ENCODE measurements at regions not wholly inside any gene's neighbourhood (a gene's known extent, or its start where the extent isn't known, plus 50 kb on each side); places are given as distances from the start of the nearest gene placed in this dataset.

GRCh38 chr10:123564631-123565030 lies 101.5 kb upstream of the GPR26 start:
- no peaks in the 10 kb centered on the region for H3K9me3 ChIP-seq (ENCODE audit: control insufficient read depth, insufficient read depth, low read depth, low read length)
- no peaks in the 10 kb centered on the region for H3K36me3 ChIP-seq (ENCODE audit: control insufficient read depth in 2 of 2, insufficient read depth in 1 of 2, low read length in 2 of 2)
- no peak for TF ChIP-seq ZNF488 (tag by site-specific recombination; IDR thresholded peaks at IDR 0.05)
- TF ChIP-seq GLIS1 (tag by site-specific recombination; IDR thresholded peaks at IDR 0.05) = no peak
- TF ChIP-seq ZNF140 (tag by site-specific recombination; IDR thresholded peaks at IDR 0.05) = no peak
- no peak for TF ChIP-seq ZNF24 (tag by site-specific recombination; IDR thresholded peaks at IDR 0.05)
- TF ChIP-seq ZNF18 (tag by site-specific recombination; IDR thresholded peaks at IDR 0.05) = no peak
- POLR2A ChIA-PET = no interaction called here
- H3K27ac ChIP-seq (ENCODE audit: extremely low read depth, low read depth, low read length) = no peak overlapping the region
- CTCF ChIA-PET = interaction anchor here (1.3 to 1.4 kb wide), 2 partner anchors 9 to 521 kb away, joined by 4 to 5 read pairs; no protein-coding TSS in a partner anchor
- no peaks in the 10 kb centered on the region for H3K4me1 ChIP-seq (ENCODE audit: control insufficient read depth, insufficient read depth, low read length)
- H3K4me3 ChIP-seq (ENCODE audit: low read depth, low read length) = no peak overlapping the region

- Histone ChIP-seq H3K4me3 (ENCODE audit: low read depth, low read length) (no peak overlapping the region), H3K27ac (ENCODE audit: extremely low read depth, low read depth, low read length) (no peak overlapping the region), H3K4me1 (ENCODE audit: control insufficient read depth, insufficient read depth, low read length) (no peaks in the 10 kb centered on the region), H3K9me3 (ENCODE audit: control insufficient read depth, insufficient read depth, low read depth, low read length) (no peaks in the 10 kb centered on the region), H3K36me3 (ENCODE audit: control insufficient read depth in 2 of 2, insufficient read depth in 1 of 2, low read length in 2 of 2) (no peaks in the 10 kb centered on the region)
- ChIA-PET CTCF (interaction anchor here (1.0 to 1.4 kb wide), 3 partner anchors 8 to 523 kb away, joined by 3 to 5 read pairs (median 4); no protein-coding TSS in a partner anchor), POLR2A (no interaction called here)
- TF ChIP-seq ZNF560 (tag by site-specific recombination; IDR thresholded peaks at IDR 0.05; ENCODE audit: borderline replicate concordance) (no peak), ZNF146 (tag by site-specific recombination; IDR thresholded peaks at IDR 0.05) (peak; percentile 81)
Measured at GRCh38 chr10:123565691-123566660, 100.2 kb upstream of the GPR26 start.

GRCh38 chr10:123567984-123568739 lies 98.0 kb upstream of the GPR26 start:
- H3K36me3 ChIP-seq (ENCODE audit: control insufficient read depth in 2 of 2, insufficient read depth in 1 of 2, low read length in 2 of 2) = no peaks in the 10 kb centered on the region
- no peaks in the 10 kb centered on the region for H3K9me3 ChIP-seq (ENCODE audit: control insufficient read depth, insufficient read depth, low read depth, low read length)
- ChIA-PET CTCF (interaction anchor here (0.8 kb wide), 1 partner anchor 101 kb away, joined by 3 read pairs; no protein-coding TSS in a partner anchor), POLR2A (no interaction called here)
- no peak overlapping the region for H3K4me3 ChIP-seq (ENCODE audit: low read depth, low read length)
- H3K27ac ChIP-seq (ENCODE audit: extremely low read depth, low read depth, low read length) = no peak overlapping the region
- no peak for TF ChIP-seq ZNF266 (tag by site-specific recombination; IDR thresholded peaks at IDR 0.05; ENCODE audit: low read depth)
- no peak for TF ChIP-seq RBAK (tag by site-specific recombination; IDR thresholded peaks at IDR 0.05)
- TF ChIP-seq ATF2 (tag by site-specific recombination; IDR thresholded peaks at IDR 0.05; ENCODE audit: low read depth) = no peak
- no peak for TF ChIP-seq ZNF785 (tag by site-specific recombination; IDR thresholded peaks at IDR 0.05)
- no peak for TF ChIP-seq ZNF488 (tag by site-specific recombination; IDR thresholded peaks at IDR 0.05)
- no peak for TF ChIP-seq ZNF837 (tag by site-specific recombination; IDR thresholded peaks at IDR 0.05)
- TF ChIP-seq ZNF2 (tag by site-specific recombination; IDR thresholded peaks at IDR 0.05) = no peak
- TF ChIP-seq EGR2 (tag by site-specific recombination; IDR thresholded peaks at IDR 0.05; ENCODE audit: low read depth) = no peak
- TF ChIP-seq, protein P1, sequence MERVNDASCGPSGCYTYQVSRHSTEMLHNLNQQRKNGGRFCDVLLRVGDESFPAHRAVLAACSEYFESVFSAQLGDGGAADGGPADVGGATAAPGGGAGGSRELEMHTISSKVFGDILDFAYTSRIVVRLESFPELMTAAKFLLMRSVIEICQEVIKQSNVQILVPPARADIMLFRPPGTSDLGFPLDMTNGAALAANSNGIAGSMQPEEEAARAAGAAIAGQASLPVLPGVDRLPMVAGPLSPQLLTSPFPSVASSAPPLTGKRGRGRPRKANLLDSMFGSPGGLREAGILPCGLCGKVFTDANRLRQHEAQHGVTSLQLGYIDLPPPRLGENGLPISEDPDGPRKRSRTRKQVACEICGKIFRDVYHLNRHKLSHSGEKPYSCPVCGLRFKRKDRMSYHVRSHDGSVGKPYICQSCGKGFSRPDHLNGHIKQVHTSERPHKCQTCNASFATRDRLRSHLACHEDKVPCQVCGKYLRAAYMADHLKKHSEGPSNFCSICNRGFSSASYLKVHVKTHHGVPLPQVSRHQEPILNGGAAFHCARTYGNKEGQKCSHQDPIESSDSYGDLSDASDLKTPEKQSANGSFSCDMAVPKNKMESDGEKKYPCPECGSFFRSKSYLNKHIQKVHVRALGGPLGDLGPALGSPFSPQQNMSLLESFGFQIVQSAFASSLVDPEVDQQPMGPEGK (tag by site-specific recombination; IDR thresholded peaks at IDR 0.05) = no peak
- TF ChIP-seq ZXDB (tag by site-specific recombination; IDR thresholded peaks at IDR 0.05) = no peak
- H3K4me1 ChIP-seq (ENCODE audit: control insufficient read depth, insufficient read depth, low read length) = no peaks in the 10 kb centered on the region

Data from HEK293 (cell line).